A549 (cell line): ENCODE measurements at regions not wholly inside any gene's neighbourhood (a gene's known extent, or its start where the extent isn't known, plus 50 kb on each side); places are given as distances from the start of the nearest gene placed in this dataset.

ENCODE experiments used
- ATAC-seq, 2 experiments: fragments of 200-7000 bp in 1 of 2; fragments of >200 bp in 1 of 2; cut with Nextera tagmentation in 1 of 2; cut with Tn5 transposase in 1 of 2; 3 replicates each; pipeline versions ENCODE4 v1.8.0 to v1.9.1; 2018 to 2020; ENCODE audit warnings: mild to moderate bottlenecking in 1 of 2, moderate library complexity in 1 of 2
- CTCF ChIA-PET: fragments of 300-600 bp; sonication (Branson Sonifier 250); formaldehyde crosslinking; extraction: SDS; loops from one replicate; lab custom pipeline; 2021; ENCODE audit warnings: antibody characterized with exemption, inconsistent platforms; lab: Yijun Ruan, JAX
- POLR2A ChIA-PET: fragments of 350-600 bp; formaldehyde crosslinking; extraction: SDS; loops from one replicate; lab custom pipeline; 2021; ENCODE audit warnings: antibody characterized with exemption, inconsistent platforms; lab: Yijun Ruan, JAX
- DNase-seq, 2 experiments: peaks; one replicate each; pipeline versions ENCODE4 v3.0.0 to v3.0.0-alpha.2; 2011 to 2016; ENCODE audit warnings: low read depth in 1 of 2, low spot score in 1 of 2
- FAIRE-seq: peaks from 2 replicates; lab custom pipeline; 2011; peaks lifted over from hg19 to GRCh38; lab: Jason Lieb, UNC
- H3K27ac ChIP-seq, 2 experiments: fragments of >200 bp; sonication (Bioruptor Twin); formaldehyde crosslinking; 3 replicates each; pipeline ENCODE4 v1.5.1; 2016 to 2017
- H3K4me1 ChIP-seq: fragments of >200 bp; sonication (Bioruptor Twin); formaldehyde crosslinking; 3 replicates; pipeline ENCODE4 v1.6.1; 2016
- H3K4me2 ChIP-seq: fragments of >200 bp; sonication (Bioruptor Twin); formaldehyde crosslinking; 3 replicates; pipeline ENCODE4 v1.6.1; 2016
- H3K4me3 ChIP-seq: fragments of >200 bp; sonication (Bioruptor Twin); formaldehyde crosslinking; 3 replicates; pipeline ENCODE4 v1.5.1; 2016
- H3K9me3 ChIP-seq: fragments of >200 bp; sonication (Bioruptor Twin); formaldehyde crosslinking; 3 replicates; pipeline ENCODE4 v1.6.1; 2016
- CEBPB ChIP-seq, 2 experiments: fragments of >200 bp in 1 of 2; sonication (Bioruptor Twin) in 1 of 2; formaldehyde crosslinking in 1 of 2; IDR thresholded peaks; 2 replicates each; pipeline ENCODE4 v1.6.1; 2012 to 2016
- CHD2 ChIP-seq: fragments of 150-350 bp; IDR thresholded peaks from 2 replicates; pipeline ENCODE4 v1.6.1; 2014; ENCODE audit warnings: low read length; ENCODE audit not compliant: partially characterized antibody
- CHD4 ChIP-seq: fragments of 200-600 bp; sonication (generic); IDR thresholded peaks from 2 replicates; pipeline ENCODE4 v1.6.1; 2016; ENCODE audit warnings: antibody characterized with exemption, mild to moderate bottlenecking, borderline replicate concordance
- EHF ChIP-seq: fragments of 250-450 bp; sonication (Bioruptor Pico); IDR thresholded peaks from 2 replicates; pipeline ENCODE4 v1.5.0; 2020; ENCODE audit warnings: mild to moderate bottlenecking
- GATA3 ChIP-seq: IDR thresholded peaks from 2 replicates; pipeline ENCODE4 v1.6.1; 2012; ENCODE audit warnings: borderline replicate concordance
- HEYL ChIP-seq: fragments of 250-450 bp; sonication (Bioruptor Pico); IDR thresholded peaks from 2 replicates; pipeline ENCODE4 v1.8.0; 2021; ENCODE audit warnings: mild to moderate bottlenecking, moderate library complexity
- HOXA7 ChIP-seq: fragments of 250-450 bp; sonication (Bioruptor Pico); IDR thresholded peaks from 2 replicates; pipeline ENCODE4 v1.5.0; 2020; ENCODE audit warnings: mild to moderate bottlenecking, moderate library complexity
- KDM1A ChIP-seq: fragments of 200-600 bp; sonication (generic); IDR thresholded peaks from 2 replicates; pipeline ENCODE4 v1.6.1; 2016; ENCODE audit warnings: low read depth, mild to moderate bottlenecking
- KDM5A ChIP-seq: fragments of 200-600 bp; sonication (generic); IDR thresholded peaks from 2 replicates; pipeline ENCODE4 v1.6.1; 2016; ENCODE audit warnings: antibody characterized with exemption, mild to moderate bottlenecking
- TP53 ChIP-seq: fragments of 250-450 bp; sonication (Bioruptor Pico); IDR thresholded peaks from 2 replicates; pipeline ENCODE4 v1.5.0; 2021; ENCODE audit warnings: mild to moderate bottlenecking, moderate library complexity
- ZNF302 ChIP-seq: fragments of 250-450 bp; sonication (Bioruptor Pico); IDR thresholded peaks from 2 replicates; pipeline ENCODE4 v1.9.0; 2021; ENCODE audit warnings: inconsistent platforms, mild to moderate bottlenecking, moderate library complexity
- WGBS: methylation state at CpG from one replicate; pipeline ENCODE4 v1.1.6; 2017; ENCODE audit errors: missing lambda C conversion rate; 5-methylcytosine and 5-hydroxymethylcytosine counted together
- TF ChIP-seq, protein P1 (sequence below): fragments of 150-350 bp; IDR thresholded peaks from 2 replicates; pipeline ENCODE4 v1.6.1; 2014; ENCODE audit warnings: low read depth, mild to moderate bottlenecking, low read length
- TF ChIP-seq, protein P2 (sequence below): fragments of 250-450 bp; sonication (Bioruptor Pico); IDR thresholded peaks from 2 replicates; pipeline ENCODE4 v1.5.0; 2020; ENCODE audit warnings: low read depth, mild to moderate bottlenecking, moderate library complexity
- TF ChIP-seq, protein P3 (sequence below): fragments of 450-650 bp; IDR thresholded peaks from 2 replicates; pipeline ENCODE4 v1.6.1; 2014; ENCODE audit warnings: antibody characterized with exemption

DNA sequence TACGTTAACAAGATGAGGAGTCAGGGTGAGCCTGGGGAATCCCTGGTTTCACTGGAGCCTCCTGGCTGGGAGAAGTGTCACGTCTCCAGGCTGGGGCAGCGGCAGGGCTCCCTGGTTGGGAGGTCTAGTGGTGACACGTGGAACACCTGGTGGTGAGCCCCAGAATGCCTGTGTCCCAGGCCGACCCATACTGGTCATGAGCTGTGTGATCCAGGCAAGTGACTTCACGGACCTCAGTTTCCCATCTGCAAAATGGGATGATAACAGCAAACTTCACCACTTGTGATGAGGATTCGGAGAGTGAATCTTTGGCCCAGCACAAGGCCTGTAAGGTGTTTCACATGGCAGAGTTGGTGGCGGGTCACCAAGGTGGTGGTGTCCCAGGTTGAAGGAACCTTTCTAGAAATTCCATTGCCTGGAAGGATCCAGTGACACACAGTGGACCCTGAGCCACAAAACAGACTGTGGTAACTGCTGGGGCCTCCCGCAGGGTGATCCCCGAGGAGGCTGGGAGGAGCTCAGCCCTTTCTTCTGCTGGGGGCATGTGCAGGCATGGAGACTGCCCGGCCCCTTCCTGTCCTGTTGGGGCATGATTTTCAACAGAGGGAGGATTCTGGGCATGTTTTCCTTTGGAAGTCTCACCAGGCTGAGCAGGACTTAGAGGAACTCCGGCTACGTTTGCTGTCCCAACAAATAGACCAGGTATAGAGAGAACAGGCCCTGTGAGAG is 153.9 kb upstream of the IER5L start:
- no peak for ATAC-seq
- no peak for TF ChIP-seq EHF (CRISPR knock-in tag)
- TF ChIP-seq KDM1A: 0 out of 2 replicates have a peak, but pooled peaks have one; percentile 28
- TF ChIP-seq, protein P1, sequence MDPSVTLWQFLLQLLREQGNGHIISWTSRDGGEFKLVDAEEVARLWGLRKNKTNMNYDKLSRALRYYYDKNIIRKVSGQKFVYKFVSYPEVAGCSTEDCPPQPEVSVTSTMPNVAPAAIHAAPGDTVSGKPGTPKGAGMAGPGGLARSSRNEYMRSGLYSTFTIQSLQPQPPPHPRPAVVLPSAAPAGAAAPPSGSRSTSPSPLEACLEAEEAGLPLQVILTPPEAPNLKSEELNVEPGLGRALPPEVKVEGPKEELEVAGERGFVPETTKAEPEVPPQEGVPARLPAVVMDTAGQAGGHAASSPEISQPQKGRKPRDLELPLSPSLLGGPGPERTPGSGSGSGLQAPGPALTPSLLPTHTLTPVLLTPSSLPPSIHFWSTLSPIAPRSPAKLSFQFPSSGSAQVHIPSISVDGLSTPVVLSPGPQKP: no peak
- 0 out of 2 replicates have a peak, but pooled peaks have one; percentile 34 for TF ChIP-seq CHD4
- 95% methylated on average over 13 of the region's 13 CpGs for WGBS
- no peak for DNase-seq
- Histone ChIP-seq H3K4me2 (no peak overlapping the region), H3K4me3 (no peak overlapping the region), H3K9me3 (peaks cover 16% of the 10 kb centered on the region), H3K27ac (peak overlapping the region; percentile 99 to 100), H3K4me1 (peaks cover 60% of the 10 kb centered on the region)
- FAIRE-seq: no peak
- CTCF ChIA-PET: interaction anchor here (0.9 to 3.4 kb wide), 9 partner anchors 8 to 279 kb away, joined by 3 to 14 read pairs (median 4); no protein-coding TSS in a partner anchor
- POLR2A ChIA-PET: interaction anchor here (1.0 to 4.6 kb wide), 3 partner anchors 156 to 192 kb away, joined by 3 to 93 read pairs (median 3); partner anchors contain the start of gene IER5L

DNA sequence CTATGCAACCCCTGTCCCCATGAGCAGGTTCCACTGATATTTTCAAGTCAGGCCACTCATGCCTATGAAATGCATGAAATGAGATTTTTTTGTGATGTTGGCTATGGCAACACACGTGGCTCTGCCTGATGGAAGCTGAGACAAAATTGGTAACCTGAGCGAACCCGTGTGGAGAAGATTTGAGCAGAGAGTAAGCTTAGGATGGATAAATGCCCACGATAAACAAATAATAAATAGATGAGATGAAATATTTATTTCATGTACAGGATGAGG is 153.4 kb upstream of the IER5L start:
- ATAC-seq (no peak), FAIRE-seq (no peak), DNase-seq (no peak)
- ChIA-PET POLR2A (interaction anchor here (4.6 kb wide), 1 partner anchor 155 kb away, joined by 93 read pairs; the partner anchor contains the start of gene IER5L), CTCF (interaction anchor here (1.2 to 1.6 kb wide), 4 partner anchors 148 to 192 kb away, joined by 3 to 7 read pairs (median 4); no protein-coding TSS in a partner anchor)
- peak overlapping the region; percentile 99 to 100; a peak in 4 of 6 replicates for H3K27ac ChIP-seq
- no peak overlapping the region for H3K4me2 ChIP-seq
- WGBS: 91% methylated on average over 4 of the region's 4 CpGs
- no peak for TF ChIP-seq KDM5A
- no peak for TF ChIP-seq TP53 (CRISPR knock-in tag)
- TF ChIP-seq, protein P2, sequence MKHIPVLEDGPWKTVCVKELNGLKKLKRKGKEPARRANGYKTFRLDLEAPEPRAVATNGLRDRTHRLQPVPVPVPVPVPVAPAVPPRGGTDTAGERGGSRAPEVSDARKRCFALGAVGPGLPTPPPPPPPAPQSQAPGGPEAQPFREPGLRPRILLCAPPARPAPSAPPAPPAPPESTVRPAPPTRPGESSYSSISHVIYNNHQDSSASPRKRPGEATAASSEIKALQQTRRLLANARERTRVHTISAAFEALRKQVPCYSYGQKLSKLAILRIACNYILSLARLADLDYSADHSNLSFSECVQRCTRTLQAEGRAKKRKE (CRISPR knock-in tag): no peak
- TF ChIP-seq, protein P3, sequence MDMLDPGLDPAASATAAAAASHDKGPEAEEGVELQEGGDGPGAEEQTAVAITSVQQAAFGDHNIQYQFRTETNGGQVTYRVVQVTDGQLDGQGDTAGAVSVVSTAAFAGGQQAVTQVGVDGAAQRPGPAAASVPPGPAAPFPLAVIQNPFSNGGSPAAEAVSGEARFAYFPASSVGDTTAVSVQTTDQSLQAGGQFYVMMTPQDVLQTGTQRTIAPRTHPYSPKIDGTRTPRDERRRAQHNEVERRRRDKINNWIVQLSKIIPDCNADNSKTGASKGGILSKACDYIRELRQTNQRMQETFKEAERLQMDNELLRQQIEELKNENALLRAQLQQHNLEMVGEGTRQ: no peak
- TF ChIP-seq CHD2: no peak
- TF ChIP-seq HOXA7 (CRISPR knock-in tag): no peak
- H3K4me3 ChIP-seq: no peak overlapping the region
- peaks cover 16% of the 10 kb centered on the region for H3K9me3 ChIP-seq
- H3K4me1 ChIP-seq: peaks cover 56% of the 10 kb centered on the region

DNA sequence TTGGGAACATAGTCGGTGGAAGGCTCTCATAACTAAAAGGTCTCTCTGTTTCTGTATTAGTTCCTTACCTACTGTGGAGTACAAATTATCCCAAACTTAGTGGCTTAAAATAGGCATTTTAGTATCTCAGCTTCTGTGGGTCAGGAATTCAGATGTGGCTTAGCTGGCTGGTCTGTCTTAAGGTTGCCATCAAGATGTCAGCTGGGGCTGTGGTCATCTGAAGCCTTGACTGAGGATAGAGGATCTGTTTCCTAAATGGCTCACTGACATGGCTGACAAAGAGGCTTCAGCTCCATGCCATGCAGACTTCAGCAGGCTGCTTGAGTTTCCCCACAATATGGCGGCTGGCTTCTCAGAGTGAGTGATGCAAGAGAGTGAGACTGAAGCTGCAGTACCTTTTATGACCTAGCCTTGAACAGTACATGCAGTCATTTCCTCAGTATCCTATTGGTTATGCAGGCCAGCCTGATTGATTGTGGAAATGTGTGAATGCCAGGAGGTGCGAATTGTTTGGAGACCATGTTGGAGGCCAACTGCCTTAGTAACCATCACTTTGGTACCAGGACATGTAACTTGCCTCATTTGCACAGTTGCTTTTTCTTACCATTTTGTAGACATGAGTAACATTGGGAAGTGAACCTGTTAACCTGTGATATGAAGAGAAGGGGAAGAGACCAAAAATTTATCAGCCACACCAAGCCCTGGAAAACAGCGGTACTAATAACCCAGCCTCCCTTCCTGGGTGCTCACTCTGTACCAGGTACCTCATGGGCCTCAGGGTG is 152.8 kb upstream of the IER5L start:
- H3K9me3 ChIP-seq: peaks cover 16% of the 10 kb centered on the region
- H3K4me2 ChIP-seq: no peak overlapping the region
- ChIA-PET POLR2A (no interaction called here), CTCF (interaction anchor here (0.9 to 1.6 kb wide), 3 partner anchors 146 to 191 kb away, joined by 3 to 7 read pairs (median 3); no protein-coding TSS in a partner anchor)
- peak in 1 of 2 experiments; percentile 85 for DNase-seq
- peaks cover 51% of the 10 kb centered on the region for H3K4me1 ChIP-seq
- no peak for FAIRE-seq
- H3K4me3 ChIP-seq: no peak overlapping the region
- WGBS: 91% methylated on average over 4 of the region's 4 CpGs
- no peak for ATAC-seq
- H3K27ac ChIP-seq: peak overlapping the region; percentile 33 to 99; a peak in 4 of 6 replicates
- TF ChIP-seq ZNF302 (no peak), KDM5A (no peak), CEBPB (IDR thresholded peaks at IDR 0.05) (peak in 1 of 2 experiments; percentile 65; a peak in 2 of 4 replicates), GATA3 (peak; percentile 29; the same call in 1 of the 2 replicates), KDM1A (no peak), HEYL (no peak)
